ENCODE measurements at regions not wholly inside any gene's neighbourhood (a gene's known extent, or its start where the extent isn't known, plus 50 kb on each side); places are given as distances from the start of the nearest gene placed in this dataset.
A peak's percentile ranks its signal among the peaks of the same experiment; 100 is the strongest.

DNA sequence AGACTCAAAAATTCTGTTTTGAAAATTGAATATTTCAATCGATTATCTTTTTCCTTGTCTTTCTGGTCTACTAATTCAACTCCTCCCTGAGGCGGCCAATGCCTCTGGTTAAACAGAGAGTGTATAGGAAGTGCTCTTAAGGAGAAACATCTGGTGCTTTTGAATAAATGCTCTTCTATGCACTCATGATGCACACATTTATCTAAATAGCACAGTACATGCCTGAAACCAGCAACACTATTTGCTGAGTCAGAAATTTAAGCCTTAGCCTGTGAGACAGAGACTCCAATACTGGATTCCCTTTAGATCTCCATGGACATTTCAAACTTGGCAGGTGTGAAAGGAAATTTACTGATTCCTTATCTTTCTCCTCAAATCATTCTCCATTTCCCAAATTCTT is 118.6 kb downstream of the SLIT2 start:
- peak; percentile 45 for DNase-seq
- Histone ChIP-seq H3K9me3 (replicated peaks; ENCODE audit: control insufficient read depth, low read depth, low read length) (no peaks in the 10 kb centered on the region), H3K4me1 (ENCODE audit: control insufficient read depth, insufficient read depth, low read length) (no peaks in the 10 kb centered on the region), H3K36me3 (ENCODE audit: control insufficient read depth, insufficient read depth, low read length) (no peaks in the 10 kb centered on the region), H3K27me3 (ENCODE audit: control insufficient read depth, insufficient read depth, low read length) (no peaks in the 10 kb centered on the region), H3K27ac (ENCODE audit: low read length) (no peak overlapping the region), H3K4me3 (ENCODE audit: low read length) (no peak overlapping the region)
- no CpG with 5 or more reads among the region's 2 CpGs for WGBS (ENCODE audit: insufficient coverage)

DNA sequence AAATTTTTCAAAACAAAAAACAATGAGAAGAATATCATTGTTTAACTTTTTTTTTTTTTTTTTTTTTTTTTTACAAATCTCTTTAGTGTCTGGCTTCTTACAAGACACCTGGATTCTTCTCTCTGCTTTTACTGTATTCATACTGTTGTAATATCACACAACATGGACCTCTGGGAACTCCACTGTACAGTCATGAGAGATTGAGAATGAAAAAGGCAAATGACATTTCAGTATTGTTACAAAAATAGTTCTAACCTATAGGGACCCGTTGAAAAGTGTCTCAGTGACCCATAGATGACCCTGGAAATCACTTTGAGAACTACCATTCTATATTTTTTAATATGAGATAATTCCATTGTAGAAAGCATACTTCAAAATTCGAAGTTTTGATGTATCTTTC is 124.4 kb downstream of the SLIT2 start:
- H3K9me3 ChIP-seq (replicated peaks; ENCODE audit: control insufficient read depth, low read depth, low read length) = no peaks in the 10 kb centered on the region
- H3K4me1 ChIP-seq (ENCODE audit: control insufficient read depth, insufficient read depth, low read length) = no peaks in the 10 kb centered on the region
- no peaks in the 10 kb centered on the region for H3K36me3 ChIP-seq (ENCODE audit: control insufficient read depth, insufficient read depth, low read length)
- no peak overlapping the region for H3K27ac ChIP-seq (ENCODE audit: low read length)
- DNase-seq = no peak
- H3K4me3 ChIP-seq (ENCODE audit: low read length) = no peak overlapping the region
- no peaks in the 10 kb centered on the region for H3K27me3 ChIP-seq (ENCODE audit: control insufficient read depth, insufficient read depth, low read length)
- WGBS (ENCODE audit: insufficient coverage) = no CpG with 5 or more reads among the region's 2 CpGs

DNA sequence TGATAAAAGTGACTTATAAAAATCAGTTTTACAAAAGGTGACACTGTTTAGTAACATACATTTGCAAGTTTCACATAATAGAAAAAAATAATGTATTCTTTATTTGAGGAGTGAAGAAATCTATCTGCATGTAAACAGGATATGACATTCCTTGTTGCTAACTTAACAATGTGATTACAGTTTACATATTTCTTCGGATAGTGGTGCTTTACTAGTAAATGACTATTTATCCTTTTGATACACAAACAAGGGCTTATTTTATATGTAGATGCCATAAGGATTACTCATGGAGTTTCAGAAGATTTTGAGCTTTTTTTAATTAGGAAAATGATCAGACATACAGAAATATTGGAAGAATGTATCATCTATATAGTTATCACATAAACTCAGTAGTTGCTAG is 126.5 kb downstream of the SLIT2 start:
- H3K4me1 ChIP-seq (ENCODE audit: control insufficient read depth, insufficient read depth, low read length) = no peaks in the 10 kb centered on the region
- no peaks in the 10 kb centered on the region for H3K36me3 ChIP-seq (ENCODE audit: control insufficient read depth, insufficient read depth, low read length)
- H3K9me3 ChIP-seq (replicated peaks; ENCODE audit: control insufficient read depth, low read depth, low read length) = no peaks in the 10 kb centered on the region
- H3K27ac ChIP-seq (ENCODE audit: low read length) = no peak overlapping the region
- no peaks in the 10 kb centered on the region for H3K27me3 ChIP-seq (ENCODE audit: control insufficient read depth, insufficient read depth, low read length)
- no CpG with 5 or more reads among the region's 1 CpG for WGBS (ENCODE audit: insufficient coverage)
- H3K4me3 ChIP-seq (ENCODE audit: low read length) = no peak overlapping the region
- DNase-seq = no peak

DNA sequence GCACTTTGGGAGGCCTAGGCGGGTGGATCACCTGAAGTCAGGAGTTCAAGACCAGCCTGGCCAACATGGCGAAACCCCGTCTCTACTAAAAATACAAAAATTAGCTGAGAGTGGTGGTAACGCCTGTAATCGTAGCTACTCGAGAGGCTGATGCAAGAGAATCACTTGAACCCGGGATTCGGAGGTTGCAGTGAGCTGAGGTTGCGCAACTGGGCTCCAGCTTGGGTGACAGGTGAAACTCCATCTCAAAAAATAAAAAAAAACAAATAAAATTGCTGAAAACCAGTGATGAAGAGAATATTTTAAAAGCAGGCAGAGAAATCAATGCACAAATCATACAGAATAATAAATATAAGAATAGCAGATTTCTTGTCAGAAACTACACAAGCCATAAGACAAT is 129.3 kb downstream of the SLIT2 start:
- Histone ChIP-seq H3K4me3 (ENCODE audit: low read length) (no peak overlapping the region), H3K4me1 (ENCODE audit: control insufficient read depth, insufficient read depth, low read length) (no peaks in the 10 kb centered on the region), H3K36me3 (ENCODE audit: control insufficient read depth, insufficient read depth, low read length) (no peaks in the 10 kb centered on the region), H3K9me3 (replicated peaks; ENCODE audit: control insufficient read depth, low read depth, low read length) (no peaks in the 10 kb centered on the region), H3K27me3 (ENCODE audit: control insufficient read depth, insufficient read depth, low read length) (no peaks in the 10 kb centered on the region), H3K27ac (ENCODE audit: low read length) (no peak overlapping the region)
- 80% methylated on average over 1 of the region's 9 CpGs for WGBS (ENCODE audit: insufficient coverage)
- DNase-seq = no peak

DNA sequence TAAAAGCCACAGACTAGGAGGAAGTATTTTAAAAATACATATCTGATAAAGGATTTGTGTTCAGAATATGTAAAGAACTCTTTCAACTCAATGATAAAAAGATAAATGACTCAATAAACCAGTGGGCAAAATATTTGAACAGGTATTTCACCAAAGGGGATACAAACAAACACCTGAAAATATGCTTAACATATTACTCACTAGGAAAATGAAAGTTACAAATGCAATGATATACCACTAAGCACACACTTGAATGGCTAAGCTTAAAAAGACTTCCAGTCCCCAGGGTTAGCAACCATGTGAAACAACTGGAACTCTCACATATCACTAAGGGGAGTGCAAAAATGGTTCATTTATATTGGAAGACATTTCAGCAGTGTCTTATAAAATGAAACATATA is 131.6 kb downstream of the SLIT2 start:
- Histone ChIP-seq H3K9me3 (replicated peaks; ENCODE audit: control insufficient read depth, low read depth, low read length) (no peaks in the 10 kb centered on the region), H3K4me1 (ENCODE audit: control insufficient read depth, insufficient read depth, low read length) (no peaks in the 10 kb centered on the region), H3K36me3 (ENCODE audit: control insufficient read depth, insufficient read depth, low read length) (no peaks in the 10 kb centered on the region), H3K27me3 (ENCODE audit: control insufficient read depth, insufficient read depth, low read length) (no peaks in the 10 kb centered on the region), H3K4me3 (ENCODE audit: low read length) (no peak overlapping the region), H3K27ac (ENCODE audit: low read length) (no peak overlapping the region)
- no peak for DNase-seq

DNA sequence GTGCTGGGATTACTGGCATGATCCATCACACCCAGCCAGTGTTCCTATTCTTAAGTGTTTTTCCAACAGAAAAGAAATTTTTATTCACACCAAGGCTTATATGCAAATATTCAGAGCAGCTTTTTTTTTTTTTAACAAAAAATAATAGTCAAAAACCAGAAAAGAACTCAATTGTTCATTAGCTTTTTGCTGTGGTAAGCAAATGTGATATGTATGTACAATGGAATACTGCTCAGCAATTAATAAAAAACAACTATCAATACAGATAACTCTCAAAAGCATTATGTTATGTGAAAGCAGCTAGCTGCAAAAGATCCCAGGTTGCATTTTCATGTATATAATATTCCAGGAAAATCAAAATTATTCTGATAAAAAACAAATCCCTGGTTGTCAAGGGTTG is 132.3 kb downstream of the SLIT2 start:
- Histone ChIP-seq H3K27me3 (ENCODE audit: control insufficient read depth, insufficient read depth, low read length) (no peaks in the 10 kb centered on the region), H3K9me3 (replicated peaks; ENCODE audit: control insufficient read depth, low read depth, low read length) (no peaks in the 10 kb centered on the region)

DNA sequence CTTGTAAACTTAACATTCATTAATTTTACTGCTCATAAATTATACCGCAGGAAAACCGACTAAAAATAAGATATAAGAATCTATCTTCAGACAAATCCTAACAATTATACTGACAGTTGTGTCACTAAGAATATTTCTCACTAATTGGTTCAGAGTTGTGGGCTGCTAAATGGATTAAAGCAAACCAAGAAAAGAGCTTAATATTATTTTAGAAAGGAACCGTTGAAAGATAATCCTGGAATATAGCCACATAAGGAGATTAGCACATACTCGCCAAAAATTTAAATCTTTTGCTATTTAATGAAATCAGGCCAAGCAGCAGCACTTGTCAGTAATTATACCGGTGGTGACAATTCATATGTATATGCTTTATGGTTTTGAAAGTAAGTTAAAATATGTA is 132.8 kb downstream of the SLIT2 start:
- no peaks in the 10 kb centered on the region for H3K27me3 ChIP-seq (ENCODE audit: control insufficient read depth, insufficient read depth, low read length)
- no peaks in the 10 kb centered on the region for H3K4me1 ChIP-seq (ENCODE audit: control insufficient read depth, insufficient read depth, low read length)
- WGBS (ENCODE audit: insufficient coverage) = 77% methylated on average over 1 of the region's 5 CpGs
- no peak overlapping the region for H3K4me3 ChIP-seq (ENCODE audit: low read length)
- H3K9me3 ChIP-seq (replicated peaks; ENCODE audit: control insufficient read depth, low read depth, low read length) = no peaks in the 10 kb centered on the region
- no peaks in the 10 kb centered on the region for H3K36me3 ChIP-seq (ENCODE audit: control insufficient read depth, insufficient read depth, low read length)
- DNase-seq = no peak
- H3K27ac ChIP-seq (ENCODE audit: low read length) = no peak overlapping the region

More for the DNA sequence above, 132.3 kb downstream of the SLIT2 start:
- Histone ChIP-seq H3K4me1 (ENCODE audit: control insufficient read depth, insufficient read depth, low read length) (no peaks in the 10 kb centered on the region), H3K36me3 (ENCODE audit: control insufficient read depth, insufficient read depth, low read length) (no peaks in the 10 kb centered on the region), H3K4me3 (ENCODE audit: low read length) (no peak overlapping the region), H3K27ac (ENCODE audit: low read length) (no peak overlapping the region)
- no peak for DNase-seq

DNA sequence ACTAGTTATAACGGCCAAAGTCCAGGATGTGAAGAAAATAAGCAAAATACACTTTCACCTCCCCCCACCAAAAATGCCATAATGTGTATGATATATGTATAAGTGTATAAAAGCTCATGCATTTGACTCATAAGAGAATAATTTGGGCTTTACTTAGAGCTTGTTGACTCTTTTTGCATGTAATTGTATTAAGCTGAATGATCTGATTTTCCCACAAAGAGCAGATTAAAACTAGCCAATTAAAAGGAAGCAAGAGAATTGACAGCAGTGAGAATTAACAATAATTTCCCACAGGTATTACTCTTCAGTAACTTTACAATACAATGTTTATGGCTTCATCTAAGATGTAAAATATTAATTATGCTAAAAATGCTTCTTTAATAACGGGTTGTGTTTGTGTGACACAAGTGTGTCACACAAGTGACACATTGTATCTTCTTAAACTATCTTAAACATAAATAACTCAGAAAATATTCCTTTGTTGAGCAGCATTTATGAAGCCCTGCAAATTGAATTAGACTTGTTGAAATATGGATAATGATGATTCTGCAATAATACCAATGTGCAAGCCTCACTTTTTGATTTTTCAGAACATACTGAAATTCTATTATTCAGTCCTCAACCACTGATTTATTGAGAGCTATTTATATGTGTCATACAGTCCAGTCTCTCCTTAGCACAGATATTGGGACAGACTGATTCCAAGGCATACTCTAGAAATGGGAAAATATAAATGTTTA is 134.5 kb downstream of the SLIT2 start:
- no peaks in the 10 kb centered on the region for H3K27me3 ChIP-seq (ENCODE audit: control insufficient read depth, insufficient read depth, low read length)
- no peaks in the 10 kb centered on the region for H3K4me1 ChIP-seq (ENCODE audit: control insufficient read depth, insufficient read depth, low read length)
- no peaks in the 10 kb centered on the region for H3K36me3 ChIP-seq (ENCODE audit: control insufficient read depth, insufficient read depth, low read length)
- no peak overlapping the region for H3K27ac ChIP-seq (ENCODE audit: low read length)
- DNase-seq = no peak
- H3K9me3 ChIP-seq (replicated peaks; ENCODE audit: control insufficient read depth, low read depth, low read length) = no peaks in the 10 kb centered on the region
- H3K4me3 ChIP-seq (ENCODE audit: low read length) = no peak overlapping the region
- no CpG with 5 or more reads among the region's 2 CpGs for WGBS (ENCODE audit: insufficient coverage)

DNA sequence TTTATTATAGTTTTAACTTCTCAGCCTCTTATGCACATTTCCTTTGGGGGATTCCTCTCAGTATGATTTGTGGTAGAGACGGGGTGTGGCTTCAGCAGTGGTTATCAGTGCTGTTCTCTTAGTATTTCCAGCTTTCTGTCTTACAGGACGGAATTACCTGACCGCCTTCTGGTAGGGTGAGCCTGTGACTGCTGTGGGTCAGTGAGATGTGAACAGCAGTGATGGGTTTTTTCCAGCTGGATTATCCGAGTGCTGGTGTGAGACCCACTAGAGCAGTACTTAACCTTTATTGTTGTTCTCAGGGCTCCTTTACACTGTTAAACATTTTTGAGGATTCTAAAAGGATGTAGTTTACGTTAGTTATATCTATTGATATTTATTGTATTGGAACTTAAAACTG is 135.2 kb downstream of the SLIT2 start:
- Histone ChIP-seq H3K9me3 (replicated peaks; ENCODE audit: control insufficient read depth, low read depth, low read length) (no peaks in the 10 kb centered on the region), H3K27ac (ENCODE audit: low read length) (no peak overlapping the region), H3K27me3 (ENCODE audit: control insufficient read depth, insufficient read depth, low read length) (no peaks in the 10 kb centered on the region), H3K36me3 (ENCODE audit: control insufficient read depth, insufficient read depth, low read length) (no peaks in the 10 kb centered on the region), H3K4me3 (ENCODE audit: low read length) (no peak overlapping the region), H3K4me1 (ENCODE audit: control insufficient read depth, insufficient read depth, low read length) (no peaks in the 10 kb centered on the region)
- WGBS (ENCODE audit: insufficient coverage) = 96% methylated on average over 3 of the region's 5 CpGs
- no peak for DNase-seq

DNA sequence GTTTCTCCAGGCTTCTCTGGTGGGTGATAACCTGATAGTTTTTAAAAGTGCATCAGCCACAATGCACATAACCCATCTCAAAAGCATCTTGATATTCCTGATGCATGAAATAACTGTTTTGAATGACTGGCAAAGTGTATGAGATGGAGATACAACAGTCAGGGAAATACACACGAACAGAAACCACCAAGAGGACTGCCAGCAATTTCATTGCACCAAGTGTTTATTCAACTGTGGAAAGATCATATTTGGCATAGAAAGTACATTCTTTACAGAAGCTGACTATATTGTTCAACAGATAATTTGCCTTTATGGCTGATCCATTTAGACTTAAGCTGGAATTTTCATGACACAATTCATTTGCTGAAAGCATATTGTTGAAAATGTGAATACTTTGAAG is 139.5 kb downstream of the SLIT2 start:
- no peak overlapping the region for H3K27ac ChIP-seq (ENCODE audit: low read length)
- no peak for DNase-seq
- no peaks in the 10 kb centered on the region for H3K9me3 ChIP-seq (replicated peaks; ENCODE audit: control insufficient read depth, low read depth, low read length)
- no peaks in the 10 kb centered on the region for H3K4me1 ChIP-seq (ENCODE audit: control insufficient read depth, insufficient read depth, low read length)
- no peaks in the 10 kb centered on the region for H3K36me3 ChIP-seq (ENCODE audit: control insufficient read depth, insufficient read depth, low read length)
- WGBS (ENCODE audit: insufficient coverage) = no CpG with 5 or more reads among the region's 1 CpG
- no peaks in the 10 kb centered on the region for H3K27me3 ChIP-seq (ENCODE audit: control insufficient read depth, insufficient read depth, low read length)
- H3K4me3 ChIP-seq (ENCODE audit: low read length) = no peak overlapping the region

DNA sequence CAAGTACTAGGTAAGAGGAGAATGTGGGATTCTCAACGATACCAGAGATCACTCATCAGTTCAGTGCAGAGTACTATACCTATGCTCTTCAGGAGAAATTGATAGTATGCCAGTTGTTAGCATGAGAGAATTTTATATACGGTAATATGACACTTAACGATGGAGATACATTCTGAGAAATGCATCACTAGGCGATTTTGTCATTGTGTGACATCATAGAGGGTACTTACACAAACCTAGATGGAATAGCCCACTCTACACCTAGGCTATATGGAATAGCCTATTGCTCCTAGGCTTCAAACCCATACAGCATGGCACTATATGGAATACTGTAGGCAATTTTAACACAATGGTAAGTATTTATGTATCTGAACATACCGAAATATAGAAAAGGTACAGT is 140.2 kb downstream of the SLIT2 start:
- no peak overlapping the region for H3K27ac ChIP-seq (ENCODE audit: low read length)
- H3K9me3 ChIP-seq (replicated peaks; ENCODE audit: control insufficient read depth, low read depth, low read length) = no peaks in the 10 kb centered on the region
- no peaks in the 10 kb centered on the region for H3K4me1 ChIP-seq (ENCODE audit: control insufficient read depth, insufficient read depth, low read length)
- H3K4me3 ChIP-seq (ENCODE audit: low read length) = no peak overlapping the region
- H3K27me3 ChIP-seq (ENCODE audit: control insufficient read depth, insufficient read depth, low read length) = no peaks in the 10 kb centered on the region
- WGBS (ENCODE audit: insufficient coverage) = no CpG with 5 or more reads among the region's 5 CpGs
- DNase-seq = no peak
- H3K36me3 ChIP-seq (ENCODE audit: control insufficient read depth, insufficient read depth, low read length) = no peaks in the 10 kb centered on the region

All from muscle of leg (tissue), 3 donors.